Neural cell (in vitro differentiated cells): ENCODE measurements at regions not wholly inside any gene's neighbourhood (a gene's known extent, or its start where the extent isn't known, plus 50 kb on each side); places are given as distances from the start of the nearest gene placed in this dataset.

ENCODE experiments used
- H2AFZ ChIP-seq: fragments of 200-600, 300-800 bp; sonication (generic), shearing (Covaris generic); 2 replicates; pipeline ENCODE4 v1.6.0; 2014; ENCODE audit warnings: low read depth, mild to moderate bottlenecking, antibody characterized with exemption, low read length, moderate library complexity
- H3F3A ChIP-seq: fragments of 200-600 bp; shearing (Covaris generic); 2 replicates; pipeline ENCODE4 v1.6.1; 2016; ENCODE audit warnings: mild to moderate bottlenecking, moderate library complexity, mixed read lengths, antibody characterized with exemption, low read length; ENCODE audit not compliant: insufficient read depth, poor library complexity, severe bottlenecking
- H3K27ac ChIP-seq: fragments of 200-600, 300-800 bp; sonication (generic), shearing (Covaris generic); 2 replicates; pipeline ENCODE4 v1.5.1; 2014; ENCODE audit warnings: mild to moderate bottlenecking, low read length, moderate library complexity
- H3K27me3 ChIP-seq: fragments of 300-800, 200-600 bp; sonication (generic), shearing (Covaris generic); 2 replicates; pipeline ENCODE4 v1.6.0; 2014; ENCODE audit warnings: mild to moderate bottlenecking, low read depth, low read length, moderate library complexity; ENCODE audit not compliant: insufficient read depth
- H3K36me3 ChIP-seq: fragments of 300-800, 200-600 bp; sonication (generic), shearing (Covaris generic); 2 replicates; pipeline ENCODE4 v1.5.1; 2014; ENCODE audit warnings: mild to moderate bottlenecking, antibody characterized with exemption, low read length, moderate library complexity; ENCODE audit not compliant: insufficient read depth
- H3K4me2 ChIP-seq: fragments of 300-800, 200-600 bp; sonication (generic), shearing (Covaris generic); 2 replicates; pipeline ENCODE4 v1.6.0; 2014; ENCODE audit warnings: mild to moderate bottlenecking, low read length
- H3K4me3 ChIP-seq: fragments of 300-800, 200-600 bp; sonication (generic), shearing (Covaris generic); 2 replicates; pipeline ENCODE4 v1.5.1; 2014; ENCODE audit warnings: mild to moderate bottlenecking, low read length, moderate library complexity
- H3K79me2 ChIP-seq: fragments of 200-600 bp; shearing (Covaris generic); replicated peaks from 2 replicates; pipeline ENCODE4 v1.6.0; 2014; ENCODE audit warnings: mild to moderate bottlenecking, low read length, moderate library complexity; ENCODE audit not compliant: insufficient read depth
- H3K9ac ChIP-seq: fragments of 300-800, 200-600 bp; sonication (generic), shearing (Covaris generic); 2 replicates; pipeline ENCODE4 v1.6.1; 2016; ENCODE audit warnings: mild to moderate bottlenecking, low read length, mixed read lengths
- H3K9me2 ChIP-seq: fragments of 200-600 bp; shearing (Covaris generic); 2 replicates; pipeline ENCODE4 v1.6.1; 2016; ENCODE audit warnings: mild to moderate bottlenecking, low read length, mixed read lengths; ENCODE audit not compliant: insufficient read depth
- H3K9me3 ChIP-seq: fragments of 200-600, 300-800 bp; sonication (generic), shearing (Covaris generic); 2 replicates; pipeline ENCODE4 v1.6.1; 2016; ENCODE audit warnings: mild to moderate bottlenecking, mixed run types, low read length, moderate library complexity, mixed read lengths
- H4K20me1 ChIP-seq: fragments of 200-600 bp; shearing (Covaris generic); 2 replicates; pipeline ENCODE4 v1.6.1; 2016; ENCODE audit warnings: mild to moderate bottlenecking, mixed run types; ENCODE audit not compliant: insufficient read depth
- CTCF ChIP-seq: fragments of 450-650 bp; IDR thresholded peaks from 2 replicates; pipeline ENCODE4 v1.5.1; 2014; ENCODE audit warnings: antibody characterized with exemption, mild to moderate bottlenecking, moderate library complexity; ENCODE audit not compliant: poor library complexity, severe bottlenecking
- EP300 ChIP-seq: fragments of 450-650 bp; conservative IDR thresholded peaks from 2 replicates; pipeline ENCODE4 v1.6.1; 2014; ENCODE audit warnings: antibody characterized with exemption, mild to moderate bottlenecking, moderate library complexity; ENCODE audit not compliant: poor library complexity, severe bottlenecking
- EZH2 ChIP-seq: fragments of 200-600, 300-800 bp; shearing (Covaris generic), sonication (generic); IDR thresholded peaks from 2 replicates; pipeline ENCODE4 v1.6.1; 2014; ENCODE audit warnings: antibody characterized with exemption, low read length, borderline replicate concordance, mild to moderate bottlenecking; ENCODE audit not compliant: insufficient read depth, poor library complexity, severe bottlenecking
- MXI1 ChIP-seq: fragments of 450-650 bp; conservative IDR thresholded peaks from 2 replicates; pipeline ENCODE4 v1.6.1; 2014; ENCODE audit warnings: antibody characterized with exemption, mild to moderate bottlenecking; ENCODE audit not compliant: poor library complexity, severe bottlenecking
- POLR2AphosphoS5 ChIP-seq: IDR thresholded peaks from 2 replicates; pipeline ENCODE4 v1.6.1; 2012
- RAD21 ChIP-seq: fragments of 450-650 bp; conservative IDR thresholded peaks from 2 replicates; pipeline ENCODE4 v1.6.1; 2014; ENCODE audit warnings: antibody characterized with exemption, mild to moderate bottlenecking, moderate library complexity
- REST ChIP-seq: IDR thresholded peaks from 2 replicates; pipeline ENCODE4 v1.6.1; 2012; ENCODE audit warnings: borderline replicate concordance
- SMC3 ChIP-seq: fragments of 450-650 bp; conservative IDR thresholded peaks from 2 replicates; pipeline ENCODE4 v1.6.1; 2014; ENCODE audit warnings: antibody characterized with exemption, mild to moderate bottlenecking, moderate library complexity; ENCODE audit not compliant: poor library complexity
- TAF1 ChIP-seq: IDR thresholded peaks from 2 replicates; pipeline ENCODE4 v1.6.1; 2012; ENCODE audit warnings: low read depth

GRCh38 chr21:20592463-20592862 is 405.7 kb upstream of the NCAM2 start:
- Histone ChIP-seq H3K4me2 (no peak overlapping the region), H3F3A (no peaks in the 10 kb centered on the region), H4K20me1 (no peaks in the 10 kb centered on the region), H3K27me3 (no peaks in the 10 kb centered on the region), H3K9ac (no peak overlapping the region), H2AFZ (no peak overlapping the region), H3K27ac (no peak overlapping the region), H3K79me2 (no peaks in the 10 kb centered on the region), H3K9me2 (no peaks in the 10 kb centered on the region), H3K9me3 (no peaks in the 10 kb centered on the region), H3K4me3 (no peak overlapping the region), H3K36me3 (no peaks in the 10 kb centered on the region)
- TF ChIP-seq MXI1 (no peak), TAF1 (no peak), EZH2 (no peak), EP300 (no peak), CTCF (no peak), SMC3 (no peak), POLR2AphosphoS5 (no peak), REST (no peak), RAD21 (no peak)

GRCh38 chr21:20603236-20603635 is 395.0 kb upstream of the NCAM2 start:
- Histone ChIP-seq H3K4me3 (no peak overlapping the region), H3K4me2 (no peak overlapping the region), H4K20me1 (no peaks in the 10 kb centered on the region), H3K9me2 (no peaks in the 10 kb centered on the region), H3K27me3 (no peaks in the 10 kb centered on the region), H2AFZ (no peak overlapping the region), H3K9ac (no peak overlapping the region), H3K36me3 (no peaks in the 10 kb centered on the region), H3K27ac (no peak overlapping the region), H3F3A (no peaks in the 10 kb centered on the region), H3K9me3 (no peaks in the 10 kb centered on the region), H3K79me2 (no peaks in the 10 kb centered on the region)
- TF ChIP-seq TAF1 = no peak
- TF ChIP-seq EP300 = no peak
- no peak for TF ChIP-seq MXI1
- TF ChIP-seq CTCF = no peak
- TF ChIP-seq REST = no peak
- TF ChIP-seq SMC3 = no peak
- no peak for TF ChIP-seq EZH2
- no peak for TF ChIP-seq POLR2AphosphoS5
- TF ChIP-seq RAD21 = no peak
